Stomach (tissue), 4 donors: ENCODE measurements at regions not wholly inside any gene's neighbourhood (a gene's known extent, or its start where the extent isn't known, plus 50 kb on each side); places are given as distances from the start of the nearest gene placed in this dataset.

Source experiments
- CTCF ChIP-seq, 7 experiments: fragments of 450-650 bp in 4 of 7; fragments of 200-600 bp in 3 of 7; sonication (generic) in 3 of 7; IDR thresholded peaks; one replicate each; pipeline ENCODE4 v1.5.1; 2016 to 2019; ENCODE audit warnings: antibody characterized with exemption in 7 of 7, control low read depth in 2 of 7, mild to moderate bottlenecking in 1 of 7
- EP300 ChIP-seq: sonication (generic); formaldehyde crosslinking; IDR thresholded peaks from one replicate; pipeline ENCODE4 v1.6.1; 2017; ENCODE audit warnings: antibody characterized with exemption
- POLR2AphosphoS5 ChIP-seq, 3 donors: sonication (generic); formaldehyde crosslinking; IDR thresholded peaks; one replicate each; pipeline ENCODE4 v1.6.1; 2016; ENCODE audit warnings: antibody characterized with exemption in 3 of 3

GRCh38 chr16:86783636-86784626 is 205.6 kb downstream of the FOXL1 start:
- TF ChIP-seq CTCF (IDR thresholded peaks at IDR 0.05): no peak
- no peak for TF ChIP-seq POLR2AphosphoS5 (IDR thresholded peaks at IDR 0.05)
- no peak for TF ChIP-seq EP300
